Astrocyte of the cerebellum (primary cell): ENCODE measurements at regions not wholly inside any gene's neighbourhood (a gene's known extent, or its start where the extent isn't known, plus 50 kb on each side); places are given as distances from the start of the nearest gene placed in this dataset.

Experiments
- DNase-seq: peaks from one replicate; pipeline ENCODE4 v3.0.0-alpha.2; 2011; ENCODE audit warnings: low read depth
- H3K4me3 ChIP-seq: 2 replicates; pipeline ENCODE4 v1.5.1; 2011; ENCODE audit warnings: mild to moderate bottlenecking, low read depth, low read length, moderate library complexity
- in situ Hi-C: cut with HindIII; loops from 2 replicates; pipeline ENCODE4 v1.10.0; 2017; ENCODE audit warnings: low sequenced_read_pairs
- TF ChIP-seq, protein P1 (sequence below): IDR thresholded peaks from 2 replicates; pipeline ENCODE4 v1.5.1; 2012; ENCODE audit warnings: low read length, low read depth, moderate library complexity, mild to moderate bottlenecking; ENCODE audit errors: missing control alignments

DNA sequence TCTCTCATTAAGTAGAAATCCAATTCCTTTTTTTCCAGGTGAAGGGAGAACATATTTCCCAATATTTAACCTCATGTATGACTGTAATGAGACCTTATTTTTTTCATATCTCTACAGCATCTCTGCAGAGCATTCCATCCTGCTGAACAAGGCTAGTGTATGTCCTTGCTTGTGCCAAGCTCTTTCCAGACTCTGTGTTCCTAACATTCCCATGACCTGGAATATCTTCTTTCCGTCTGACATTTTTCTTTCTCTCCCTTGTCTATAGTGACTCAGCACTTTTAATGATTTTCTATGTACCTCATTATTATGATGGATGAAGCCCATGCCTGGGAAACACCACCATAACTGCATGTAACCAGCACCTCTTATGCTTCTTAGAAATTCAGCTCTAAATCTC is 278.3 kb upstream of the NRIP1 start:
- no peak overlapping the region for H3K4me3 ChIP-seq
- in situ Hi-C loops: no loop called here
- TF ChIP-seq, protein P1, sequence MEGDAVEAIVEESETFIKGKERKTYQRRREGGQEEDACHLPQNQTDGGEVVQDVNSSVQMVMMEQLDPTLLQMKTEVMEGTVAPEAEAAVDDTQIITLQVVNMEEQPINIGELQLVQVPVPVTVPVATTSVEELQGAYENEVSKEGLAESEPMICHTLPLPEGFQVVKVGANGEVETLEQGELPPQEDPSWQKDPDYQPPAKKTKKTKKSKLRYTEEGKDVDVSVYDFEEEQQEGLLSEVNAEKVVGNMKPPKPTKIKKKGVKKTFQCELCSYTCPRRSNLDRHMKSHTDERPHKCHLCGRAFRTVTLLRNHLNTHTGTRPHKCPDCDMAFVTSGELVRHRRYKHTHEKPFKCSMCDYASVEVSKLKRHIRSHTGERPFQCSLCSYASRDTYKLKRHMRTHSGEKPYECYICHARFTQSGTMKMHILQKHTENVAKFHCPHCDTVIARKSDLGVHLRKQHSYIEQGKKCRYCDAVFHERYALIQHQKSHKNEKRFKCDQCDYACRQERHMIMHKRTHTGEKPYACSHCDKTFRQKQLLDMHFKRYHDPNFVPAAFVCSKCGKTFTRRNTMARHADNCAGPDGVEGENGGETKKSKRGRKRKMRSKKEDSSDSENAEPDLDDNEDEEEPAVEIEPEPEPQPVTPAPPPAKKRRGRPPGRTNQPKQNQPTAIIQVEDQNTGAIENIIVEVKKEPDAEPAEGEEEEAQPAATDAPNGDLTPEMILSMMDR: no peak
- DNase-seq: no peak

DNA sequence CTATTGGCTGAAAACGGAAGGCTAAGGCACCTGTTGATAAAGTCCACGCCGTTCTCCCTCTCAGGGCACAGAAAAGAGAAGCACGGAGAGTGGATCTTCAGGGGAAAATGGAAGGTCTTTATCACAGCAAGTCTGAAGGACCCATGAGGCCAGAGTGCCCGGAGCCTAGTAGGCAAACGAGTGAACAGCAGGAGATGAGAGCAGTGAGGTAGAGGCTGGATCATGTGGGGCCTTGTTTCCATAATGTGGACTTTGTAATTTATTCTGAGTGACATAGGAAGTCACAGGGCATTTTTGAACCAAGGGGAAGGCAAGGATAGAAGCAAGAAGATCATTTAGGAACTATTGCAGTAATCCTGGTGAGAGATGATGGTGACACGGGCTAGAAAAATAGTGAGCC is 287.2 kb upstream of the NRIP1 start:
- TF ChIP-seq, protein P1: no peak

DNA sequence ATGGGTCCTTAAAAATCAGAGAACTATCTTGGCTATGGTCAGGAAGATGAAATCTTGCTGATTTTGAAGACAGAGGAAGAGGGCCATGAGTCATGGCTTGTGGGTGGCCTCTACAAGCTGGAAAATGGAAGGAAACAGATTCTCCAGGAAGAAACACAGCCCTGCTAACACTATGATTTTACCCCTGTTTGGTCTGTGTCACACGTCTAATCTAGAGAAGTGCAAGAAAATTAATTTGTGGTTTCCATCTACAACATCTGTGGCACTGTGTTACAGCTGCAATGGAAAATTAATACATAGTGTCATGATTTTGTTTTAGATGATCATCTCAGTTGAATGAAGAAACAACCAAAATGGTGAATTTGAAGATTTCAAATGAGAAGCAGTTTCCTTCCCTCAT is 288.7 kb upstream of the NRIP1 start:
- in situ Hi-C loops: no loop called here
- TF ChIP-seq, protein P1: no peak
- no peak overlapping the region for H3K4me3 ChIP-seq
- DNase-seq: no peak

More for the DNA sequence above, 287.2 kb upstream of the NRIP1 start:
- no peak for DNase-seq
- in situ Hi-C loops: no loop called here
- H3K4me3 ChIP-seq: no peak overlapping the region

DNA sequence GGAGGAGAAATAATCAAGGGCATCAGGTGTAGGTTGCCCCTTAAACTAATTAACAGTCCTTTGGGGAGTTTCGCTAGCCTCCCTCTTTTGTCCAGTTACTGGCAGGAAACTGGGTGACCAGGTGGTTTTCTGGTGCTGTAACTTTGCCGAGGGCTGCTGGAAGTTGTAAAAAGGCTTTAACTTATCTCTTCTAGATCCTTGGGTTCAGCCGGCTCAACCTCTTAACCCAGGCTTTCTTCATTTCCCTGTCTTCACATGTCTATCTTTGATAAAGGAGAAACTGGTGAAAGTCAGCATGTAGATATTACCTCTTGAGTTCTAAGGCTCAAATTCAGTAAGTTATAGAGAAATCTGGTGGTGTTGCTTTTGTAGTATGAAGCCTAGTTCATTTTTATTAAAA is 289.7 kb upstream of the NRIP1 start:
- TF ChIP-seq, protein P1: no peak
- no peak for DNase-seq
- in situ Hi-C loops: no loop called here
- H3K4me3 ChIP-seq: no peak overlapping the region

DNA sequence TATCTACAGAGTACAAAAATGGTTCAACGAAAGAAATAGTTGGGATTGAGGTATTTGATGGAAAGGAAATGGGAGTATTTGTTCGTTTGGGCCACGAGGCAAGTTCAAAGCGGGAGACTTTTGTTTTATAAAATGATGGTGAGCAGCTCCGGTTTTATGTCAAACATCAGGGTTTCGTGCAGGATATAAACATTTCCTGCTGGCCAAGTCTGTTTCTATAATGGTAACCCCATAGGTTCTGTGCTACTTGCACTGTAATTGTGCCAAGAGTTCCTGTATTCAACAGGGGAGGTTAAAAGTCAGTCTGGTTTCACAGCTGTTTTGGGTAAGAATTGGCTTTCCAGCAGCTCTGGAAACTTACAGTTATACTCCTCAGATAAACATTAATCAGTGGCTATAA is 290.3 kb upstream of the NRIP1 start:
- no peak overlapping the region for H3K4me3 ChIP-seq
- in situ Hi-C loops: loop anchor here (5.0 kb wide), 1 partner anchor 78 kb away; no protein-coding TSS in a partner anchor
- TF ChIP-seq, protein P1: no peak
- DNase-seq: no peak

DNA sequence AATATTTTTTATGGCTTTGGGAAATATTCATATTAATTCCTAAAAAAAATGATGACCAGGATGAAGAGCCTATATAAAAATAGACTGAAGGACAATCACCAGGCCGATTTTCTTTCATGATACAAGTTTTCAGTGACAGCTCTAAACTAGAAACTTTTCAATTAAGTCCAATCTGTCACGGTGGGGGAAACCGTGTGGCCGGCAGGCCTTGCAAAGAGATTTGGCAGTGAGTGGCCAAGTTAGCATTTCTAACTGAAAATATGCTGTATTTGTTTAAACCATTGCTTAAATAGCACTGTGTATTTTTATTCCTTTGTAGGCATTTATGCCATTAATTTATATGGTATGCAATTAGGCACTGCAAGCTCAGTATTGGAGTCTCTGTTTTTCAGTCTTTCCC is 294.5 kb upstream of the NRIP1 start:
- TF ChIP-seq, protein P1: no peak

DNA sequence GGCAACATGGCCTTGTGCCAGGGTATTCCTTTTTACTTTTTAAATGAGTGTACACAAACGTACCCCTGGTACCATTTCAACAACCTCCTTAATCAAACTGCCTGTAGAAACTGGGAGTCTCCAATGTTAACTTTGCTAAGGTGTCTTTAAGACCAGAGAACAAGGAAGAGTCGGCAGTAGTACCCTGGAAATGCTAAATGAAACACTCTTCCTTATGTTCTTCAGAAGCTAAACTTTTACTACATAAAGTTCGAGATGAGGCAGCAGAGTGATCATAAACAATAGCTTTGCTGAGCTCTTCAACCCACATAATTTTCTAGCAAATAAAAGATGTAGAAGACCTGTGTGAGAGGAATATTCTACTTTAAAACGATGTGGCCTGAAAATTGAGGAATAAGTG is 297.7 kb upstream of the NRIP1 start:
- TF ChIP-seq, protein P1: no peak
- no peak for DNase-seq
- H3K4me3 ChIP-seq: no peak overlapping the region
- in situ Hi-C loops: no loop called here

More for the DNA sequence above, 294.5 kb upstream of the NRIP1 start:
- no peak for DNase-seq
- in situ Hi-C loops: loop anchor here (5.0 kb wide), 1 partner anchor 82 kb away; no protein-coding TSS in a partner anchor
- no peak overlapping the region for H3K4me3 ChIP-seq
